Lower leg skin (tissue), 3 donors: ENCODE measurements at regions not wholly inside any gene's neighbourhood (a gene's known extent, or its start where the extent isn't known, plus 50 kb on each side); places are given as distances from the start of the nearest gene placed in this dataset.

ENCODE experiments used
- POLR2A ChIP-seq, 2 donors: fragments of 450-650 bp; IDR thresholded peaks; one replicate each; pipeline ENCODE4 v1.6.1; 2016 to 2017; ENCODE audit warnings: antibody characterized with exemption in 2 of 2, mild to moderate bottlenecking in 1 of 2, moderate library complexity in 1 of 2
- TF ChIP-seq, protein P1 (sequence below), 3 donors: fragments of 450-650 bp; IDR thresholded peaks; one replicate each; pipeline ENCODE4 v1.5.1; 2016; ENCODE audit warnings: antibody characterized with exemption in 3 of 3, mild to moderate bottlenecking in 3 of 3, moderate library complexity in 2 of 3

DNA sequence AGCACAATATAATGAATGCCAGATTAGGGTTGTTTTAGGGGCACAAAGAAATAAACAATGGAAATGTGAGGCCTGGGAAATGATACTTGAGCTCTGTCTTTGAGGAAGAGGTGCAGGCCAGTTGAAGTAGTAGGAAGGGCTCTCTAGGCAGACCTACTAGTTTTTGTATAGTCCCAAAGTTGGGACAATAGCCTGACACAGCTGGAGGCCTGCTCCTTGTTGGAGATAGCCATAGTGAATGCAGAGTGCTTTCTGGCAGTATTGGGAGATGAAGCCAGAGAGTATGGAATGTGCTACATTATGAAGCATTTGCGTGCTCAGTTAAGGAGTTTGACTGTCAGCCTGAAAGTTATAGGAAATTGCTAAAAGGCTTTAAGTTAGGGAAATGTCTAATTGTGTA lies 251.2 kb upstream of the ZPLD1 start:
- TF ChIP-seq, protein P1, sequence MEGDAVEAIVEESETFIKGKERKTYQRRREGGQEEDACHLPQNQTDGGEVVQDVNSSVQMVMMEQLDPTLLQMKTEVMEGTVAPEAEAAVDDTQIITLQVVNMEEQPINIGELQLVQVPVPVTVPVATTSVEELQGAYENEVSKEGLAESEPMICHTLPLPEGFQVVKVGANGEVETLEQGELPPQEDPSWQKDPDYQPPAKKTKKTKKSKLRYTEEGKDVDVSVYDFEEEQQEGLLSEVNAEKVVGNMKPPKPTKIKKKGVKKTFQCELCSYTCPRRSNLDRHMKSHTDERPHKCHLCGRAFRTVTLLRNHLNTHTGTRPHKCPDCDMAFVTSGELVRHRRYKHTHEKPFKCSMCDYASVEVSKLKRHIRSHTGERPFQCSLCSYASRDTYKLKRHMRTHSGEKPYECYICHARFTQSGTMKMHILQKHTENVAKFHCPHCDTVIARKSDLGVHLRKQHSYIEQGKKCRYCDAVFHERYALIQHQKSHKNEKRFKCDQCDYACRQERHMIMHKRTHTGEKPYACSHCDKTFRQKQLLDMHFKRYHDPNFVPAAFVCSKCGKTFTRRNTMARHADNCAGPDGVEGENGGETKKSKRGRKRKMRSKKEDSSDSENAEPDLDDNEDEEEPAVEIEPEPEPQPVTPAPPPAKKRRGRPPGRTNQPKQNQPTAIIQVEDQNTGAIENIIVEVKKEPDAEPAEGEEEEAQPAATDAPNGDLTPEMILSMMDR (IDR thresholded peaks at IDR 0.05), result no peak
- TF ChIP-seq POLR2A (IDR thresholded peaks at IDR 0.05), result no peak
